ENCODE measurements at regions not wholly inside any gene's neighbourhood (a gene's known extent, or its start where the extent isn't known, plus 50 kb on each side); places are given as distances from the start of the nearest gene placed in this dataset.

GRCh38 chr3:174749143-174749542 is 110.0 kb upstream of the NAALADL2 start:
- no peak overlapping the region for H3K27ac ChIP-seq

GRCh38 chr3:174755833-174756829 is 103.0 kb upstream of the NAALADL2 start:
- no peak overlapping the region for H3K4me3 ChIP-seq
- no peak overlapping the region for H3K27ac ChIP-seq

More at GRCh38 chr3:174749143-174749542, 110.0 kb upstream of the NAALADL2 start:
- no peak overlapping the region for H3K4me3 ChIP-seq

- no peak overlapping the region for H3K27ac ChIP-seq
- H3K4me3 ChIP-seq = no peak overlapping the region
Observed at GRCh38 chr3:174758943-174759342, 100.2 kb upstream of the NAALADL2 start.

- no peak overlapping the region for H3K27ac ChIP-seq
- no peak overlapping the region for H3K4me3 ChIP-seq
Observed at GRCh38 chr3:174767406-174767805, 91.7 kb upstream of the NAALADL2 start.

GRCh38 chr3:174767853-174768382 is 91.2 kb upstream of the NAALADL2 start:
- no peak overlapping the region for H3K4me3 ChIP-seq

GRCh38 chr3:174769171-174769570 is 90.0 kb upstream of the NAALADL2 start:
- Histone ChIP-seq H3K4me3 (no peak overlapping the region), H3K27ac (no peak overlapping the region)

More at GRCh38 chr3:174767853-174768382, 91.2 kb upstream of the NAALADL2 start:
- no peak overlapping the region for H3K27ac ChIP-seq

- no peak overlapping the region for H3K4me3 ChIP-seq
- no peak overlapping the region for H3K27ac ChIP-seq
Observed at GRCh38 chr3:174775603-174776002, 83.5 kb upstream of the NAALADL2 start.

- H3K27ac ChIP-seq = no peak overlapping the region
- no peak overlapping the region for H3K4me3 ChIP-seq
Observed at GRCh38 chr3:174776123-174776522, 83.0 kb upstream of the NAALADL2 start.

GRCh38 chr3:174776636-174777035 is 82.5 kb upstream of the NAALADL2 start:
- H3K4me3 ChIP-seq = no peak overlapping the region
- no peak overlapping the region for H3K27ac ChIP-seq

GRCh38 chr3:174777813-174778212 is 81.3 kb upstream of the NAALADL2 start:
- Histone ChIP-seq H3K4me3 (no peak overlapping the region), H3K27ac (no peak overlapping the region)

GRCh38 chr3:174783502-174783901 is 75.6 kb upstream of the NAALADL2 start:
- Histone ChIP-seq H3K4me3 (no peak overlapping the region), H3K27ac (no peak overlapping the region)

GRCh38 chr3:174784206-174784934 is 74.8 kb upstream of the NAALADL2 start:
- Histone ChIP-seq H3K4me3 (no peak overlapping the region), H3K27ac (no peak overlapping the region)

- H3K4me3 ChIP-seq = no peak overlapping the region
- H3K27ac ChIP-seq = no peak overlapping the region
Observed at GRCh38 chr3:174786825-174787224, 72.3 kb upstream of the NAALADL2 start.

GRCh38 chr3:174791161-174791560 is 68.0 kb upstream of the NAALADL2 start:
- H3K27ac ChIP-seq = no peak overlapping the region

GRCh38 chr3:174792864-174793263 is 66.3 kb upstream of the NAALADL2 start:
- no peak overlapping the region for H3K27ac ChIP-seq
- no peak overlapping the region for H3K4me3 ChIP-seq

More at GRCh38 chr3:174791161-174791560, 68.0 kb upstream of the NAALADL2 start:
- no peak overlapping the region for H3K4me3 ChIP-seq

Measured in skin epidermis (tissue), 12 donors.